A549 (cell line): ENCODE measurements at regions not wholly inside any gene's neighbourhood (a gene's known extent, or its start where the extent isn't known, plus 50 kb on each side); places are given as distances from the start of the nearest gene placed in this dataset.

ENCODE experiments used
- KDM5A ChIP-seq: fragments of 200-600 bp; sonication (generic); IDR thresholded peaks from 2 replicates; pipeline ENCODE4 v1.6.1; 2016; ENCODE audit warnings: antibody characterized with exemption, mild to moderate bottlenecking
- NR3C1 ChIP-seq: fragments of >200 bp; sonication (Bioruptor Twin); formaldehyde crosslinking; IDR thresholded peaks from 3 replicates; pipeline ENCODE4 v1.6.1; 2017
- RFX5 ChIP-seq: fragments of 450-650 bp; IDR thresholded peaks from 2 replicates; pipeline ENCODE4 v1.7.1; 2014; ENCODE audit warnings: antibody characterized with exemption, mild to moderate bottlenecking, moderate library complexity
- TF ChIP-seq, protein P1 (sequence below): fragments of >200 bp; sonication (Bioruptor Twin); formaldehyde crosslinking; IDR thresholded peaks from 3 replicates; pipeline ENCODE4 v1.5.1; 2016
- TF ChIP-seq, protein P2 (sequence below): fragments of 200-600 bp; sonication (generic); IDR thresholded peaks from 2 replicates; pipeline ENCODE4 v1.6.1; 2016; ENCODE audit warnings: antibody characterized with exemption, mild to moderate bottlenecking, moderate library complexity
- TF ChIP-seq, protein P3 (sequence below): fragments of 450-650 bp; IDR thresholded peaks from 2 replicates; pipeline ENCODE4 v1.6.1; 2014; ENCODE audit warnings: antibody characterized with exemption

DNA sequence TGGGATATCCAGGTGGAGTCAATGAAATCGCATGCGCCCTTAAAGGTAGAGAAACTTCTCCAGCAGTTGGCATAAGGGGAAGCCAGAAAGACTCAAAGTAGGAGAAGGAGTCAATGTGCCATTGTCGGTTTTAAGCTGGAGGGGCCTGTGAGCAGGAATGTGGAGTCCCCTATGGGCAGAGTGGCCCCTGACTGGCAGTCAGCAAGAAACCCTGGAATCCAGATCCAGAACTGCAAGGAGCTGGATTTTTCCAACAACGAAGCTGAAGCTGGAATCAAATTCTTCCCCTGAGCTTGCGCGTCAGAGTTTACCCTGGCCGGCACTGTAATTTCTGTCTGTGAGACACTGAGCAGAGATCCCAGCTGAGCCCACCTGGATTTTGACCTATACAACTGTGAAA, 315.0 kb downstream of the DHX35 start:
- TF ChIP-seq, protein P1, sequence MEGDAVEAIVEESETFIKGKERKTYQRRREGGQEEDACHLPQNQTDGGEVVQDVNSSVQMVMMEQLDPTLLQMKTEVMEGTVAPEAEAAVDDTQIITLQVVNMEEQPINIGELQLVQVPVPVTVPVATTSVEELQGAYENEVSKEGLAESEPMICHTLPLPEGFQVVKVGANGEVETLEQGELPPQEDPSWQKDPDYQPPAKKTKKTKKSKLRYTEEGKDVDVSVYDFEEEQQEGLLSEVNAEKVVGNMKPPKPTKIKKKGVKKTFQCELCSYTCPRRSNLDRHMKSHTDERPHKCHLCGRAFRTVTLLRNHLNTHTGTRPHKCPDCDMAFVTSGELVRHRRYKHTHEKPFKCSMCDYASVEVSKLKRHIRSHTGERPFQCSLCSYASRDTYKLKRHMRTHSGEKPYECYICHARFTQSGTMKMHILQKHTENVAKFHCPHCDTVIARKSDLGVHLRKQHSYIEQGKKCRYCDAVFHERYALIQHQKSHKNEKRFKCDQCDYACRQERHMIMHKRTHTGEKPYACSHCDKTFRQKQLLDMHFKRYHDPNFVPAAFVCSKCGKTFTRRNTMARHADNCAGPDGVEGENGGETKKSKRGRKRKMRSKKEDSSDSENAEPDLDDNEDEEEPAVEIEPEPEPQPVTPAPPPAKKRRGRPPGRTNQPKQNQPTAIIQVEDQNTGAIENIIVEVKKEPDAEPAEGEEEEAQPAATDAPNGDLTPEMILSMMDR, result no peak
- TF ChIP-seq, protein P2, sequence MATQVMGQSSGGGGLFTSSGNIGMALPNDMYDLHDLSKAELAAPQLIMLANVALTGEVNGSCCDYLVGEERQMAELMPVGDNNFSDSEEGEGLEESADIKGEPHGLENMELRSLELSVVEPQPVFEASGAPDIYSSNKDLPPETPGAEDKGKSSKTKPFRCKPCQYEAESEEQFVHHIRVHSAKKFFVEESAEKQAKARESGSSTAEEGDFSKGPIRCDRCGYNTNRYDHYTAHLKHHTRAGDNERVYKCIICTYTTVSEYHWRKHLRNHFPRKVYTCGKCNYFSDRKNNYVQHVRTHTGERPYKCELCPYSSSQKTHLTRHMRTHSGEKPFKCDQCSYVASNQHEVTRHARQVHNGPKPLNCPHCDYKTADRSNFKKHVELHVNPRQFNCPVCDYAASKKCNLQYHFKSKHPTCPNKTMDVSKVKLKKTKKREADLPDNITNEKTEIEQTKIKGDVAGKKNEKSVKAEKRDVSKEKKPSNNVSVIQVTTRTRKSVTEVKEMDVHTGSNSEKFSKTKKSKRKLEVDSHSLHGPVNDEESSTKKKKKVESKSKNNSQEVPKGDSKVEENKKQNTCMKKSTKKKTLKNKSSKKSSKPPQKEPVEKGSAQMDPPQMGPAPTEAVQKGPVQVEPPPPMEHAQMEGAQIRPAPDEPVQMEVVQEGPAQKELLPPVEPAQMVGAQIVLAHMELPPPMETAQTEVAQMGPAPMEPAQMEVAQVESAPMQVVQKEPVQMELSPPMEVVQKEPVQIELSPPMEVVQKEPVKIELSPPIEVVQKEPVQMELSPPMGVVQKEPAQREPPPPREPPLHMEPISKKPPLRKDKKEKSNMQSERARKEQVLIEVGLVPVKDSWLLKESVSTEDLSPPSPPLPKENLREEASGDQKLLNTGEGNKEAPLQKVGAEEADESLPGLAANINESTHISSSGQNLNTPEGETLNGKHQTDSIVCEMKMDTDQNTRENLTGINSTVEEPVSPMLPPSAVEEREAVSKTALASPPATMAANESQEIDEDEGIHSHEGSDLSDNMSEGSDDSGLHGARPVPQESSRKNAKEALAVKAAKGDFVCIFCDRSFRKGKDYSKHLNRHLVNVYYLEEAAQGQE, result no peak
- TF ChIP-seq RFX5 (no peak), NR3C1 (no peak), KDM5A (no peak)
- TF ChIP-seq, protein P3, sequence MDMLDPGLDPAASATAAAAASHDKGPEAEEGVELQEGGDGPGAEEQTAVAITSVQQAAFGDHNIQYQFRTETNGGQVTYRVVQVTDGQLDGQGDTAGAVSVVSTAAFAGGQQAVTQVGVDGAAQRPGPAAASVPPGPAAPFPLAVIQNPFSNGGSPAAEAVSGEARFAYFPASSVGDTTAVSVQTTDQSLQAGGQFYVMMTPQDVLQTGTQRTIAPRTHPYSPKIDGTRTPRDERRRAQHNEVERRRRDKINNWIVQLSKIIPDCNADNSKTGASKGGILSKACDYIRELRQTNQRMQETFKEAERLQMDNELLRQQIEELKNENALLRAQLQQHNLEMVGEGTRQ, result no peak
